Tibial artery (tissue), 4 donors: ENCODE measurements at regions not wholly inside any gene's neighbourhood (a gene's known extent, or its start where the extent isn't known, plus 50 kb on each side); places are given as distances from the start of the nearest gene placed in this dataset.
"Not testable (repeated sequence)": the region's sequence is repeated elsewhere in the genome, so short reads cannot be mapped to it uniquely, and the experiment has no call there.

ENCODE experiments used
- DNase-seq, 2 donors: peaks; one replicate each; pipeline ENCODE4 v3.0.0-alpha.2; 2019
- H3K27ac ChIP-seq, 2 donors: fragments of 200-600 bp; sonication (generic) in 1 of 2; 1 replicate in 1 of 2; 2 replicates in 1 of 2; pipeline ENCODE4 v1.5.1; 2018 to 2019; ENCODE audit warnings: mild to moderate bottlenecking in 1 of 2
- H3K27me3 ChIP-seq, 2 donors: fragments of 200-600 bp; sonication (generic) in 1 of 2; one replicate each; pipeline versions ENCODE4 v1.5.1 to v1.6.0; 2016 to 2019
- H3K36me3 ChIP-seq, 3 donors: fragments of 200-600 bp; sonication (generic) in 2 of 3; one replicate each; pipeline ENCODE4 v1.5.1; 2016 to 2019; ENCODE audit warnings: mild to moderate bottlenecking in 2 of 3
- H3K4me1 ChIP-seq, 4 donors: fragments of 200-600 bp; sonication (generic) in 2 of 4; 1 replicate in 3 of 4; 2 replicates in 1 of 4; pipeline ENCODE4 v1.5.1; 2016 to 2019
- H3K4me3 ChIP-seq, 2 donors: fragments of 200-600 bp; sonication (generic) in 1 of 2; 1 replicate in 1 of 2; 2 replicates in 1 of 2; pipeline ENCODE4 v1.5.1; 2018 to 2019; ENCODE audit warnings: mild to moderate bottlenecking in 2 of 2
- H3K9me3 ChIP-seq, 3 donors: fragments of 200-600 bp; sonication (generic) in 1 of 3; one replicate each; pipeline ENCODE4 v1.5.1; 2016 to 2019
- CTCF ChIP-seq, 2 experiments: fragments of 200-600 bp in 1 of 2; fragments of 450-650 bp in 1 of 2; IDR thresholded peaks; one replicate each; pipeline ENCODE4 v1.5.1; 2017 to 2019; ENCODE audit warnings: antibody characterized with exemption in 2 of 2, mild to moderate bottlenecking in 1 of 2, moderate library complexity in 1 of 2
- intact Hi-C: fragments of 100-400 bp; cut with DNase I; formaldehyde crosslinking; loops from one replicate; pipeline ENCODE4 v1.15.0; 2023; ENCODE audit warnings: low total_unique reads

GRCh38 chr2:215889240-215889969, 123.9 kb downstream of the MREG start:
- Histone ChIP-seq H3K27ac (peak overlapping the region in 1 of 2 donors; percentile 31), H3K4me1 (peaks cover 0 to 39% (median 15%) of the 10 kb centered on the region in 4 donors)
- H3K9me3 ChIP-seq, intact Hi-C loops, DNase-seq, H3K27me3 ChIP-seq, H3K36me3 ChIP-seq, H3K4me3 ChIP-seq: not testable (repeated sequence)

- Histone ChIP-seq H3K27me3 (no peaks in the 10 kb centered on the region), H3K4me3 (no peak overlapping the region), H3K4me1 (peaks cover 0 to 44% (median 16%) of the 10 kb centered on the region in 4 donors), H3K27ac (peak overlapping the region; percentile 31 to 40), H3K36me3 (no peaks in the 10 kb centered on the region), H3K9me3 (no peaks in the 10 kb centered on the region)
- DNase-seq, result no peak
- intact Hi-C loops, result no loop called here
- TF ChIP-seq CTCF (IDR thresholded peaks at IDR 0.05), result no peak
These were observed 124.7 kb downstream of the MREG start for GRCh38 chr2:215888680-215889079.

DNA sequence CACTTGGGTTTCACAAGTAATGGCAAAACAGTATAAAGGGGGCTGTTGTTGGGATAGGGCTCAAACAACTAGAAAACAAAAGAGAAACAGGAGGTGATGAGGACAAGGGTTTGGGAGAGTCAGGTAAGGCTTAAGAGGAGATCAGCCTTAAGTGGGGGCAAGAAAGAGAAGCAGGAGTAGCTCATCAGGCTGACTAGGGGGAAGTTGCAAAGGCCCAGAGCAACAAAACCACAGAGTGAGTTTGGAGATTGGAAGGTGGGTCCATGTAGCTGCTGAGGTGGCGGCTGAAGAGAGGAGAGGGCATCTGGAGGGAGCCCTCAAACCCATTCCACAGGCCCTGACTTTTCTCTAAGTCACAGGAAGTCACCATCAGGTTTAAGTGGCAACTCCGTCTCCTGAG, 126.0 kb downstream of the MREG start:
- TF ChIP-seq CTCF (IDR thresholded peaks at IDR 0.05), result no peak
- intact Hi-C loops, result no loop called here

GRCh38 chr2:215886022-215886421, 127.3 kb downstream of the MREG start:
- DNase-seq, result no peak
- no peaks in the 10 kb centered on the region for H3K36me3 ChIP-seq
- H3K4me1 ChIP-seq, result peaks cover 0 to 49% (median 16%) of the 10 kb centered on the region in 4 donors
- H3K4me3 ChIP-seq, result no peak overlapping the region
- H3K9me3 ChIP-seq, result no peaks in the 10 kb centered on the region
- no peak overlapping the region for H3K27ac ChIP-seq
- TF ChIP-seq CTCF (IDR thresholded peaks at IDR 0.05), result no peak
- intact Hi-C loops, result no loop called here
- no peaks in the 10 kb centered on the region for H3K27me3 ChIP-seq

More for the DNA sequence above, 126.0 kb downstream of the MREG start:
- Histone ChIP-seq H3K36me3 (no peaks in the 10 kb centered on the region), H3K4me1 (peaks cover 0 to 44% (median 16%) of the 10 kb centered on the region in 4 donors), H3K27ac (no peak overlapping the region), H3K27me3 (no peaks in the 10 kb centered on the region), H3K4me3 (no peak overlapping the region), H3K9me3 (no peaks in the 10 kb centered on the region)
- no peak for DNase-seq

DNA sequence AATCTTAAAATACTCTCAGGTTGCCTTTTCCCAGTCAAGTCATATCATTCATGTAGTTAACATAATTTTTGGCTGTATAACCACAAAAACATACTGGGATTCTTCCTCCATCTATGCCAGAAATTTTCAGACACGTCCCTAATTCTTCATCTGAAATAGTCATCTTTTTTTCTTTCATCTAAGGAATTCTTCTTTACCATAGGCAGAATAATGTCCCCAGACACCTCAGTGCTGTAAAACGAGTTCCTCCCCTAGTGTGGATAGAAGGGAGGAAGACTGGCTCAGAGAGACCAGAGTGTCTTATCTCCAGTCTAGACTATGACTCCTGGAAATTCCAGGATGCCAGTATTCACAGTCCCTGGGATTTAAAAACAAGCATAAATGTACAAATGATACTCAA, 127.8 kb downstream of the MREG start:
- no peak for TF ChIP-seq CTCF (IDR thresholded peaks at IDR 0.05)
- H3K27ac ChIP-seq, result peak overlapping the region; percentile 25 to 57
- DNase-seq, result no peak
- intact Hi-C loops, result no loop called here
- no peaks in the 10 kb centered on the region for H3K36me3 ChIP-seq
- no peaks in the 10 kb centered on the region for H3K27me3 ChIP-seq
- no peak overlapping the region for H3K4me3 ChIP-seq
- H3K4me1 ChIP-seq, result peaks cover 0 to 53% (median 16%) of the 10 kb centered on the region in 4 donors
- H3K9me3 ChIP-seq, result no peaks in the 10 kb centered on the region

DNA sequence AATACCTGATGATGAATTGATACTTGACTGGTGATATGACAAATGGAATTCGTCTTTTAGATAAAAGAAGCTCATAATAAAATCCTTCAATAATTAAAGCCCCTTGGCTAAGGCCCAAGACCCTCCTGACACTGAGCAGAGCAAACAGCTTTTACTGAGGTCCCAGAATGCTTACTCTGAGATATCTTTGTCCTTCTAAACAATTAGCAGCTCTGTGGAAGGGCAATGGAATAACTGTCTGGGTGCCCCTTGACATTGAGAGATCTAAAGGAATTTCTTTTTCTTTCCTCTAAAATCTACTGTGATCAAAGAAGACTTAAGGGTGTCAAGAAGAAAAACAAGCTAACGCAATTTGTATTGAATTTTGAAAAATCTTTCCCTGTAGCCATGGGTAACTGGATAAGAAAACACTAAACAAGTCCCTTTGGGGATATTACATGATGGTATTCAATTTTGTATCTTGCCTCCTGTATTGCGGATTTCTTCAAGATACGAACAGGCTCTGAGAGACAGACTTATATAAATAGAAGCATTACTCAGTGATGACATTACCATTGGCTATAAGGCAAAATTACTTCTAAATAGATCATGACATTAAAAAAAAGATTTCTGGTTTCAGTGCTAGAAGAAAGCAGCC, 128.8 kb downstream of the MREG start:
- H3K36me3 ChIP-seq, result no peaks in the 10 kb centered on the region
- H3K27me3 ChIP-seq, result no peaks in the 10 kb centered on the region
- peaks cover 0 to 53% (median 16%) of the 10 kb centered on the region in 4 donors for H3K4me1 ChIP-seq
- no peaks in the 10 kb centered on the region for H3K9me3 ChIP-seq
- intact Hi-C loops, result no loop called here
- H3K4me3 ChIP-seq, result no peak overlapping the region
- no peak for TF ChIP-seq CTCF (IDR thresholded peaks at IDR 0.05)
- DNase-seq, result no peak
- peak overlapping the region; percentile 25 to 57 for H3K27ac ChIP-seq
